B cell (primary cell): ENCODE measurements at regions not wholly inside any gene's neighbourhood (a gene's known extent, or its start where the extent isn't known, plus 50 kb on each side); places are given as distances from the start of the nearest gene placed in this dataset.
"Not testable (repeated sequence)": the region's sequence is repeated elsewhere in the genome, so short reads cannot be mapped to it uniquely, and the experiment has no call there.

Experiments
- ATAC-seq: fragments of 200-7000 bp; cut with Tn5 transposase; one replicate; pipeline ENCODE4 v1.10.0; 2021; ENCODE audit warnings: low read depth, mild to moderate bottlenecking, moderate number of reproducible peaks, moderate library complexity
- CTCF ChIA-PET: fragments of 350-600 bp; sonication (Branson Sonifier 250); formaldehyde crosslinking; loops from one replicate; lab custom pipeline; 2021; ENCODE audit warnings: antibody characterized with exemption, inconsistent platforms; lab: Charles Lee
- POLR2A ChIA-PET: fragments of 350-600 bp; sonication (Branson Sonifier 250); formaldehyde crosslinking; loops from one replicate; lab custom pipeline; 2021; ENCODE audit warnings: antibody characterized with exemption; lab: Charles Lee
- DNase-seq: peaks from one replicate; pipeline ENCODE4 v3.0.0; 2013
- H2AFZ ChIP-seq: 2 replicates; pipeline ENCODE4 v1.6.1; 2012; ENCODE audit warnings: mild to moderate bottlenecking, low read depth, low read length; ENCODE audit not compliant: insufficient read depth, poor library complexity, severe bottlenecking
- H3K27ac ChIP-seq, 2 donors: 1 replicate in 1 of 2; 2 replicates in 1 of 2; pipeline ENCODE4 v1.5.1; 2012 to 2013; ENCODE audit warnings: low read length in 2 of 2, mild to moderate bottlenecking in 2 of 2, moderate library complexity in 1 of 2
- H3K27me3 ChIP-seq, 4 experiments: fragments of 200-600 bp in 1 of 4; sonication (generic) in 1 of 4; replicated peaks in 1 of 4; 1 replicate in 2 of 4; 2 replicates in 2 of 4; pipeline versions ENCODE4 v1.6.1 to v1.7.0; 2013 to 2016; ENCODE audit warnings: low read length in 3 of 4, mild to moderate bottlenecking in 2 of 4, mixed read lengths in 1 of 4, moderate library complexity in 1 of 4; ENCODE audit not compliant: insufficient read depth in 4 of 4, control insufficient read depth in 3 of 4; ENCODE audit errors: control extremely low read depth in 1 of 4
- H3K36me3 ChIP-seq, 2 experiments: replicated peaks in 1 of 2; 1 replicate in 1 of 2; 2 replicates in 1 of 2; pipeline versions ENCODE4 v1.6.1 to v1.7.1; 2013; ENCODE audit warnings: low read length in 1 of 2; ENCODE audit not compliant: insufficient read depth in 2 of 2, control insufficient read depth in 1 of 2; ENCODE audit errors: control extremely low read depth in 1 of 2, extremely low read depth in 1 of 2
- H3K4me1 ChIP-seq, 2 donors: fragments of 200-600 bp in 1 of 2; sonication (generic) in 1 of 2; 1 replicate in 1 of 2; 2 replicates in 1 of 2; pipeline versions ENCODE4 v1.5.1 to v1.6.1; 2013 to 2017; ENCODE audit warnings: low read length in 2 of 2; ENCODE audit not compliant: control insufficient read depth in 2 of 2, insufficient read depth in 2 of 2
- H3K4me2 ChIP-seq: replicated peaks from 2 replicates; pipeline ENCODE3; 2012; ENCODE audit warnings: mild to moderate bottlenecking, low read depth, low read length; ENCODE audit not compliant: poor library complexity, severe bottlenecking
- H3K4me3 ChIP-seq, 5 experiments: fragments of 200-600 bp in 1 of 5; sonication (generic) in 1 of 5; 1 replicate in 3 of 5; 2 replicates in 2 of 5; pipeline versions ENCODE4 v1.5.1 to v1.7.0; 2011 to 2016; ENCODE audit warnings: low read length in 4 of 5, mild to moderate bottlenecking in 4 of 5, low read depth in 2 of 5, control low read depth in 1 of 5, moderate library complexity in 1 of 5; ENCODE audit not compliant: insufficient read depth in 1 of 5; ENCODE audit errors: control extremely low read depth in 1 of 5, extremely low read depth in 1 of 5
- H3K79me2 ChIP-seq: fragments of 200-600 bp; sonication (generic); one replicate; pipeline ENCODE4 v1.6.0; 2016; ENCODE audit warnings: low read length; ENCODE audit not compliant: control insufficient read depth, insufficient read depth
- H3K9ac ChIP-seq: fragments of 200-600 bp; sonication (generic); 2 replicates; pipeline ENCODE4 v1.6.1; 2017; ENCODE audit warnings: mild to moderate bottlenecking, low read length, moderate library complexity
- H3K9me3 ChIP-seq, 3 donors: one replicate each; pipeline versions ENCODE4 v1.6.1 to v1.7.1; 2013; ENCODE audit warnings: low read length in 2 of 3; ENCODE audit not compliant: control insufficient read depth in 2 of 3, insufficient read depth in 1 of 3; ENCODE audit errors: control extremely low read depth in 1 of 3
- H4K20me1 ChIP-seq: 2 replicates; pipeline ENCODE4 v1.6.0; 2012; ENCODE audit warnings: mild to moderate bottlenecking, low read length; ENCODE audit not compliant: insufficient read depth, control insufficient read depth, poor library complexity, severe bottlenecking
- H3K27ac Mint-ChIP-seq: one replicate; pipeline ENCODE4 v1.8.0; 2021; ENCODE audit warnings: mixed read lengths
- H3K27me3 Mint-ChIP-seq: one replicate; pipeline ENCODE4 v1.8.0; 2021; ENCODE audit warnings: mixed read lengths
- H3K4me1 Mint-ChIP-seq: one replicate; pipeline ENCODE4 v1.8.0; 2021; ENCODE audit warnings: mixed read lengths
- H3K4me3 Mint-ChIP-seq: one replicate; pipeline ENCODE4 v1.8.0; 2021; ENCODE audit warnings: mixed read lengths
- H3K9me3 Mint-ChIP-seq: one replicate; pipeline ENCODE4 v1.8.0; 2022; ENCODE audit warnings: mixed read lengths; ENCODE audit not compliant: insufficient read depth
- WGBS: methylation state at CpG from one replicate; pipeline ENCODE4 v1.1.5; 2013; ENCODE audit warnings: missing lambda C conversion rate; ENCODE audit not compliant: insufficient coverage; 5-methylcytosine and 5-hydroxymethylcytosine counted together
- intact Hi-C: fragments of 100-400 bp; cut with micrococcal nuclease; formaldehyde crosslinking; loops from one replicate; pipeline ENCODE4 v1.10.0; 2022

DNA sequence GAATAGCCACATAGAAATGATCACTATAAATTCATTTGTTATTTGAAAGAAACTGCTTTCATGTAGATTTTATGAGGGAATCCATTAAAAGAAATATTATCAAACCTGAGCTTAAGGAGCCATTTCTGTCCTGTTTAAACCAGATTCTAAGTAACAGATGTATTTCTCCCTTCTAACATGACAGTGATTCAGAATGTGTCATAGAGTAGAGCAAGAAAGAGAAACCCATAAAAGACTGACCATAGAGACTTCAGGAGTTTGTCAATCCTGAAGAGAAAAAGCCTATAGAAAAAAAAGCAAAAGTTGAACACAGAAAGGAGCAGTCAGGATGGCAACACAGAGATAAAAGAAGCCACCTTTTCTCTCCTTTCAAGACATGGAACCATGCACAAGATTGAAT, 390.6 kb downstream of the PRIM2 start:
- H3K27me3 Mint-ChIP-seq, H3K4me3 Mint-ChIP-seq, H3K27me3 ChIP-seq, H3K9me3 Mint-ChIP-seq, H3K4me2 ChIP-seq, H3K4me1 ChIP-seq, H3K36me3 ChIP-seq, H3K4me3 ChIP-seq, H3K4me1 Mint-ChIP-seq, DNase-seq, H4K20me1 ChIP-seq, POLR2A ChIA-PET, H2AFZ ChIP-seq, H3K9ac ChIP-seq, H3K9me3 ChIP-seq, H3K79me2 ChIP-seq, CTCF ChIA-PET, ATAC-seq, intact Hi-C loops, H3K27ac Mint-ChIP-seq, H3K27ac ChIP-seq: not testable (repeated sequence)

DNA sequence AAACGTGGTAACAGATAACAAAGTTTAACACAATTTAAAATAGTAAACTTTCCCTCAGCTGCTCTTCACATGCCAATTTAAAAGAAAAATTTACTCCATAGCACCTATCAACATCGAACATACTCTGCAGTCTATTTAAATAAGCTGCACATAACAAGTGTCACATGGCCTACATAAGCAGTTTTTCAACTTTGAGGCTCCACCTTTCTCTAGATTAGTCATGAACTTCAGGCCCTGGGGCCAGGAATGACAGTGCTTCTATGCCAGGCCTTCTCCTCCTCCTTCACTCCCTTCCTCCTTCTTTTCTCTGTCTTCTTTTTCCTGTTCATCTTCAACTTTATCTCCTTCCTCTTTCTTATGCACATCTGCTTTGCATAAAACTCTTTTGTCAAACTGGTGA, 405.1 kb downstream of the PRIM2 start:
- H3K27ac Mint-ChIP-seq, H3K36me3 ChIP-seq, H3K4me2 ChIP-seq, H3K4me1 ChIP-seq, H3K4me3 Mint-ChIP-seq, DNase-seq, H3K9me3 ChIP-seq, H3K27me3 Mint-ChIP-seq, H2AFZ ChIP-seq, H3K9me3 Mint-ChIP-seq, intact Hi-C loops, H3K79me2 ChIP-seq, H3K27me3 ChIP-seq, H4K20me1 ChIP-seq, H3K4me3 ChIP-seq, ATAC-seq, POLR2A ChIA-PET, H3K27ac ChIP-seq, H3K4me1 Mint-ChIP-seq, CTCF ChIA-PET, H3K9ac ChIP-seq: not testable (repeated sequence)
- 63% methylated on average over 1 of the region's 2 CpGs for WGBS

DNA sequence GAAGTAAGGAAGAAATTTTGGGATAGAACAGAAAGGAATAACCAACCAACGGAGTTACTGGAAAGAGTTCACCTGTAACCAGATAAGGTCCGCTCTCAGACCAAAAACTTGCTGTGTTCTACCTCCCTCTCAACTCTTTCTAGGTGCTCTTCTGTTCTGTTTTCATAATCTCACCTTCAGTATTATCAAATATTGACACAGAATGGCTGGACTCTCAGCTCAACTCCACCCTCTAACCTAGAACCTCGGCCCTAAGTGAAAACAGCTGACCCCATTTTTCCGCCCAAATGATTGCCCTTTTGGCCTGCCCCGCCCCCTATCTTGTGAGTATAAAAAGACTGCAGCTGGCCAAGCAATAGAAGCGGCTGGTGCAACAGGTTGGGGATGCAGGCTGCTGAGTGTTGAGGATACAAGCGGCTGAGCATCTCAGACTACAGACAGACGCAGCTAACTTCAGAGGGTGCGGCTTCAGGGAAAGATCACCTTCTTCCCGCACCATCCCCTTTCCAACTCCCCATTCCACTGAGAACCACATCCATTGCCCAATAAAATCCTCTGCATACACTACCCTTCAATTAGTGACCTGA, 406.5 kb downstream of the PRIM2 start:
- H3K79me2 ChIP-seq, H3K27ac ChIP-seq, DNase-seq, H3K4me2 ChIP-seq, H3K9me3 ChIP-seq, H3K27me3 Mint-ChIP-seq, ATAC-seq, H3K4me3 ChIP-seq, H2AFZ ChIP-seq, H3K27ac Mint-ChIP-seq, CTCF ChIA-PET, H3K4me3 Mint-ChIP-seq, H3K9ac ChIP-seq, H3K4me1 ChIP-seq, H4K20me1 ChIP-seq, H3K36me3 ChIP-seq, intact Hi-C loops, H3K27me3 ChIP-seq, POLR2A ChIA-PET, H3K4me1 Mint-ChIP-seq, H3K9me3 Mint-ChIP-seq: not testable (repeated sequence)
- WGBS: 90% methylated on average over 5 of the region's 10 CpGs

DNA sequence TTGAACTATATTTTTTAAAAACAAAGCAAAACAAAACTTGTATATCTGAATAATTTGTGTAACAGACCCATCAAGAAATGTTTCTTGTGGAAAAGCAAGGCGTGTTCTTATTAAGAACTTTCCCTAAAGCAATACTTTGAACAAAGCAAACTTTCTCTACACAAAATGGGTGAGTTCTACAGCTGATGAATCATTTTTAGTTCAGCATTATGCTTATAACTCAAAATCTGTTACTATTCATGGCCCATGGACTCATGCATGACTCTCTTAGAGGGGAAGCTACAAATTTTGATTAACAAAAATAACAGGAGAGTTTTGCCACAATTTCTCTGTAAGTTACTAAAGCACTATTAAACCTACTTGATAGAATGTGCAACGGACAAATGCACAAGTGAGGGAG, 412.0 kb downstream of the PRIM2 start:
- H3K4me3 Mint-ChIP-seq, H2AFZ ChIP-seq, H3K4me1 ChIP-seq, H3K4me2 ChIP-seq, ATAC-seq, H3K27me3 Mint-ChIP-seq, H3K27me3 ChIP-seq, H3K79me2 ChIP-seq, H3K4me1 Mint-ChIP-seq, intact Hi-C loops, H3K27ac ChIP-seq, H3K9me3 Mint-ChIP-seq, CTCF ChIA-PET, H3K9me3 ChIP-seq, DNase-seq, H3K36me3 ChIP-seq, H3K9ac ChIP-seq, H3K27ac Mint-ChIP-seq, H4K20me1 ChIP-seq, POLR2A ChIA-PET, H3K4me3 ChIP-seq: not testable (repeated sequence)
- no CpG with 5 or more reads among the region's 2 CpGs for WGBS
